Globus pallidus (tissue), 1 donor: ENCODE measurements at regions not wholly inside any gene's neighbourhood (a gene's known extent, or its start where the extent isn't known, plus 50 kb on each side); places are given as distances from the start of the nearest gene placed in this dataset.

Experiments
- DNase-seq: peaks from one replicate; pipeline ENCODE4 v3.0.0-alpha.2; 2015; ENCODE audit warnings: low spot score

DNA sequence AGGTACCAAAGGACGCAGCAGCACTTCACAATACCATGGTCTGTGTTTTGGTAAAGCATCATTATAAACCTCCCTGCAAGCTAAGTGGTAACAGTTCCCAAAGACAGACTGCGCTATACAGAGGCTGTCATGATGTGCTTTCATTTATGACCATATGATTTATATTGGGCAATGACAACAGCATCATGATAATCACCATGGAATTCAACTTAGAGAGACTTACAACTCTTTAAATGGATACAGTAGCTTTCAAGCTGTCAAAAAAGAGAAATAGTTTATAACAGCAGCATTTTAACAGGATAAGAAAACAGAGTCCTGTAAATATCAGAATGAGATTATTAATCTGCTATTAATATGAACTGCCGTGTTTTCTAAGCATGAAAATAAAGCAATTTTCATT, 341.7 kb downstream of the GPR37 start:
- DNase-seq, result no peak

DNA sequence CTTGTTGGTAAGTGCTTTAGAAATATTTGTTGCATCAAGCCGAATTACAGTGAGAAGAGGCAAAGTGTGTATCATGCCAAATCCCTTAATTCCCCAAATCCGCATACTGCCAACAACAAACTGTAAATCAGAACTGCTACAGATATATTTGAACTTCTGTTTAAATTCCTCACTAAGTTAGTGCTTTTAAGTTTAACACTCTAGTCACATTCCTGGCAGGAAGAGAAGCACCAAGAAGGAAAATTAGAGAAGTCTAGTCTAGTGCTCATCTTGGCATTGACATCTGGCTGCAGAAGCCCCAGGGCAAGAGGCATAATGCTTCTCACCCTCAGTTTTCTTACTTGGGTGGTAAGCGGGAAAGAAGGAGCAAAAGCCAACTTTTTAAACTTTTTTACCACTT, 343.5 kb downstream of the GPR37 start:
- DNase-seq, result no peak

DNA sequence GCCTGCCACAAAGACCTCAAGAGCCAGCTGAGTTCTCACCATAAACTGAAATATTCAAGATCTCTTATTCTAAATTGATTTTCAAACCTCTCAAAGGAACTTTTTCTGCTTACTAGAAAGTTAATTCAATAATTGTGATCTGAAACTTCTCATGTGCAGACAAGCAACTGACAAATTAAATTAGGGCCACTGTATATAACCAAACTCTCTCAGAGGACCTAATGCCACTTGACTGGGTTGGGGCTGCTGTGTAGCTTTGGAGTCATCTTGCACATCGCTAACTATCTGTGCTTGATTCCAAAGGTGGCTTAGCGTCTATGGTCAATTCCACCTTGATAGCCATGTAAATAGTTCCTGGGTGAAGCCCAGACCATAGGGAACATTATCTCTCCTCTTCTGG, 345.2 kb downstream of the GPR37 start:
- DNase-seq, result no peak

DNA sequence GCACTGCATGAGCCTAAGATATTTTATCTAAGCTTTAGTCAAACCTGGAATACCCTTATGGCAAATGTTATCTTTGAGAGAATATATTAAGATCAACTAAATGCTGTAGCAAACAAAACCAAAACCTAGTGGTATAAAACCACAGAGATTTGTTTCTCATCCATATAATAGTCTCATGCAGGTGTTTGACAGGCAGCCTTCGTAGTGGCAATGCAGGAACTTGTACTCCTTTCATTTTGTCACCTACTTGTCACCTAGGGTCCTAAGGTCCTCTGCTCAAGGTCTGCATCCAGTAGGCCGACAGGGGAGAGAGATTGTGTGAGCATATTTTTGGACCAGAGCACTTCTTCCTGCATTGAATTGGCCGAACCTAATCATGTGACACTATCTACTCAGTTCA, 352.6 kb downstream of the GPR37 start:
- no peak for DNase-seq

DNA sequence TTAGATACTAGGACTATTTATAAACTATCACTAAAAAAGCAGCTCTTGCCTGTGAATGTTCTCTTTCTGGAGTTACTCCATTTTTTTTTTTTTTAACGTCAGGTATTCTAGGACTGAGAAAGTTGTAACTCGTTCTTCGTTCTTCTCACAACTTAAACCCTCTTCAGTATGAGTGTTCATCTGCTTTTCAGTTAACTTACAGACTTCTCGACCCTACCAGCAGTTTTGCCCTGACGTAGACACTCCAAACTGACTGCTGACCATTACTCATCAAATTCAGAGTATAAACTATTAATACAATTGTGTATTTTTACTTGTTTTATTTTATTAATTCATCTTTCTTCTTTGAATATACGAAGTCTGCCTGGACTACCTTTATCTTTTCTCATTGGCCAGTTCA, 353.1 kb downstream of the GPR37 start:
- no peak for DNase-seq

DNA sequence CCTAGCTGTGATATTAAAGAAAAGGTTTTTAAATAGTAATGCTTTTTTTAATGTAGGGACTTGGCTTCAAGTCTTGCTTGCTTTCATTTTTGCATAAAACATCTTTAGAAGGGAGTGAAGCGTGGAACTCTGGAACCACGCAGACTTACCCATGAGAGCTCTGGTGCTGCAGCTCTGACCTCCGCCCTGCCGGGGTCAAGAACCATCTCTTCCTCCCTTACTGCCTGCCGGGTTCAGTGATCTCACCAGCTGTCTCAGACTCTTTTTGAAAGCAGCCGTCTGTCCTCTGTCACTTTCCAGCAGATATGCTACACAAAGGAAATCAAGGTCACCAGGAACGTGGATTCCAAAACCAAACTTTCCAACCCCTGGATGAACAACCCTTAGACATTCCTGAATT, 353.8 kb downstream of the GPR37 start:
- DNase-seq, result no peak

DNA sequence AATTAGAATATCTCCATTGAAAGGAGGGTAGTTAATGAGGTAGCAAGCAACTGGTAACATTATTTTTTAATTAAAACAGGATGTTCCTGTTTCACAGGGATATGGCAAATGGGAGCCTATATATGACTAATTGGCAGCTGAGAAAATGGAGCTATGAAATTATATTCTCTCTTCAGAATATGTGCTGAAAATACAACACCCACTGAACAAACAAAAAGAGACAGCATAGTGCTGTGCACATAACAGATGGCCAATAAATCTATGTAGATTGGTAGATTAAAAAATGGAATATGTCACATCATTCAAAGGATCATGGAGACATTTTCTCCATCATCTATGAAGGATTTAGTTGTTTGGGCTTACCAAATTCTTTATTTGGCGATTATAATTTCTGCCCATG, 362.0 kb downstream of the GPR37 start:
- no peak for DNase-seq

DNA sequence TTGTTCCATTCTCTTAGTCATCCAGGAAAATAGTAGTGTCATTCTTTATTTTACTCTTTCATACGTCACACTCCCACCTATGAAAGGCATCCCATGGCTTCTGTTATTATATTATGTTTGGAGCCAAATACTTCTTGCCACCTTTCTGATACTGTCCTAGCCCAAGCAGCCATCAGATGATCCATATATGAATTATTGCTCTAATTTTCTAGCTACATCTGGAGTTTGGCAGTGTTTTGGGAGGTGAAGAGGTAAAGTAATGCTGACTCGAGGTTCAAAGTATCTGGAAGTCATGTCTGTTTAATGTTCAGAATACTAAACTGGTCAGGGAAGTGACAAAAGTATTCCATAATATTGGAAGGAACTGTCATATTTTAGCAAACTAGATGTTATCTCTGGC, 362.5 kb downstream of the GPR37 start:
- DNase-seq, result no peak

DNA sequence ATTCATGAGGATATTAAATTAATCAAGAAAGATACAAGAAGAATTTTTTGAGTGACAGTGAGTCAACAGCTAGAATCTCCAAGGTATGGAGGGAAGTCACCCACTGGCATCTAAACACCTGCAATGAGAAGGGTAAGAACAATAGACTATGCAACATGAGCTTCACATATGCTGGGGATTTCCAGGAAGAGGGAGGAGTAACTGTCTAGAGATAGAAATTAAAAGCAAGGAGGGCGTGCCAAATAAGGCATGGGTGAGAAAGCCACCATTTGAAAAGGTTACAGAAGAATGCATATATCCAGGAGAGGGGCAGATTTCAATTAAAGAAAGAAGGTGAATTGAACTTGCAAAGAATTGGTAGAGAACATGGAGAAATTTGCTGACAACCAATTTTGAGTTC, 365.7 kb downstream of the GPR37 start:
- no peak for DNase-seq

DNA sequence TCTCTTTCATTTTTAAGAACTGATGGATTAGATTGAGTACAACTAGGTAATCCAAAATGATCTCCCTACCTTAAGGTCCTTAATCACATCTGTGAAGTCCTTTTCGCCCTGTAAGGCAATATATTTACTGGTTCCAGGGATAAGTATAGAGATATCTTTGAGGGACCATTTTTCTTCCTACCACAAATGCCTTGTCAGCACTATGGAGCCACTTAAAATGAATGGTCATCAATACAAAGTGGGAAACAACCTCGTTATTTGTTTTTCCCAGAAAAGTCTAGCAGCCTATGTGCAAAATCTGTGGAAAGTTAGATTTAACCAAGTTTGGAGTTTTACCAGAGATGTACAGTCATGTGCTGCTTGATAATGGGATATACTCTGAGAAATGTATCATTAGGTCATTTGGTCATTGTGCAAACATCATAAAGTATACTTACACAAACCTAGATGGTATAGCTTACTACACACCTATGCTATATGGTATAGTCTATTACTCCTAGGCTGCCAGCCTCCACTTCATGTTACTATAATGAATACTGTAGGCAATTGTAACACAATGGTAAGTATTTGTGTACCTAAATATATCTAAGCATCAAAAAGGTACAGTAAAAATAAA, 366.2 kb upstream of the TMEM229A start:
- DNase-seq, result no peak

DNA sequence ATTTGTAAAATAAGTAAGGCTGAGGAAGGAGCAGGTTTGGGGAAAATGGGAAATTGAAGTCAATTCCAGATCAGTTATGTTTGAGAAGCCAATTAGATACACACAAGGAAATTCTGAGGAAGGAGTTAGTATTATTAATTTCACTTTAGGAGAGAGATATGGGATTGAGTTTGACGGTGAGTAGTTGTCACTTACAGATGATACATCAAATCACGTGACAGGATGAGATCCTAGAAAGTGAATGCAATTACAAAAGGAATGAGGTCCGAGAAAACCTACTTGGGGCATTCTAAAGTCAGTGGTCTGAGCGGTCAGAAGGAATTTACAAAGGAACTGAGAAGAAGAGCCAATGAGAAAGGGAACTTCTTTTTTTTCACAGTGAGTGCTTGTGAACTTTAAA, 364.3 kb upstream of the TMEM229A start:
- DNase-seq, result no peak

DNA sequence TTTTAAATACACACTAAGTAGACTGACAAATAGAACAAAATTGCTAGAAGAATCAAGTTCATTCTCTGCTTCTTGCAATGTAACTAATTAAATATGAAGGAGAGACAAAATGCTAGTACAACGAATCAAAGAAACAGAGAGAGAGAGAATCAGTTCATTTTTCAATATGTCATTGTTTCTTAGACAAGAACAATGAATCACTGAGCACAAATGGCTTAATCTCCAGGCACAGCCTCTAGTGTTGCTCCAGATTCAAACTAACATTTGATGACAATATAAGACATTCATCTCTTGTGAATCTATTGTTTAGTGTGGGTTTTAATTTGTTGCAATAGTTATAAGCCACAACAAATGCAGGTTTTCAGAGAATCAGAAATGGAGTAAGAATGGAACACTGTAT, 357.4 kb upstream of the TMEM229A start:
- DNase-seq, result peak; percentile 88

DNA sequence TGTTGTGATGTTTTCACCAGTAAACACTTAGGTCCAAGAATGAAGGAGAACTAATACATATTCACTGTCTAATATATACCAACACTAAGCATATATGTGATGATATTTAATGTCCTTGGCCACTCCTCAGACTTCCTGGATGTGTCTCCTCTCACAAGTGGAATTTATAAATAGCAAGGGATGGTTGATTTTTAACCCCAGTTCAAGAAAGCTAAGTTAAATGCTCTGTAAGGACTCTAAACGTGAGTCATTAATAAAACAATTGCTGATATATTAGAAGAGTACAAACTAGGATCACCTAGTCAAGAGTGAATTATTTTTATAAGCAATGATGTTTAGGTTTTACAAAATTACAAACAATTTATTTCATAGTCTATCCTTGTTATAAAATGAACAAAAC, 355.9 kb upstream of the TMEM229A start:
- DNase-seq, result no peak

DNA sequence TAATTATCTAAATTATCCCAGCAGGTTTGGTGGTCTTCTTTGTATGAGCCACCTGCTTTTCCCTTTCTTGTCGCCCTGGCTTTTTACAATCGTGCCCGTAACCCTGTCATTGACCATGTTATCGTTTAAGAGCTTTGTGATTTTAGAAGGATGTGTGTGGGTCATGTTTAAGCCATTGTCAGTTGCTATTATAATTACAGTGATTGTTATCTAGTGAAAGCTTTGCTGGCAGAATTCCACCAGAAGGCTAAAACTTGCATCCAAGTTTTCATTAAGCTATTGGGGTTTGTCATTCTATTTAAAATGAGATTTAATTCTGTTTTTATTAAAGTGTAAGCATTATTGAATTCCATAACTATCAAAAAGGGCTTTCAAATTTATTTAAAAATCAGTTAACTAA, 354.2 kb upstream of the TMEM229A start:
- peak; percentile 50 for DNase-seq

DNA sequence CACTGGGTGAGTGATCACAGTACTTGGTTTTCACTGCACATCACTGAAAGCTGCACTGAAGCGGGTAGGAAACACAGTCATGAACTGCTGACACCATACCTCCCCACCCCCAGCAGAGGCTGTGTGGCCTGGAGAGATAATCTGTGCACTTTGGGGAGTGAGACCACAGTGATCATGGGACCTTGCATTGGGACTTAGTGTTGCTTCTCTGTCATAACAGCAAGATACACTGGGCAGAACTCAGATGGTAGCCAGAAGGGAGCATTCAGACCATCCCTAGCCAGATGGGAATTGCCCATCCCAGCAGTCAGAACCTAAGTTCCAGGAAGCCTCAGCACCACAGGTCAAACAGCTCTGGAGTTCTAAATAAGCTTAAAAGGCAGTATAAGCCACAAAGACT, 346.4 kb upstream of the TMEM229A start:
- no peak for DNase-seq

DNA sequence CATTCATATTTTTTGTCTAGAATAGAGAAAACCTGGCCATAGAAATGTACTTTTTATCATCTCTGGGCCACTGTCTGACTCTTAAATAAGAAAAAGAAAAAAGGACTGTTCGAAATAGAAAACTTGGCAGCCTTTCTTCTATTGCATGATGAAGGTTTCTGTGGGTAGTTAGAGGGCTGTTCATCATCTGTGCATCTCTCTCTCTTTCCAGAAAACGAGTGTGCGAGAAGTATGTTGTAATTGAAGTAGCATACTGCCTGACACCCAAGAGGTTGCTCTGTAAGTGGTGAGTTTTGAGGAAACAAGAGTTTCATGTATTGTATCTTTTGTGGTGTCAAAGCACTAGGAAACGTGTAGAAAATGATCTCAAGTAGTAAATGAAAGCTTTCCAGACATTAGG, 343.2 kb upstream of the TMEM229A start:
- DNase-seq, result no peak

DNA sequence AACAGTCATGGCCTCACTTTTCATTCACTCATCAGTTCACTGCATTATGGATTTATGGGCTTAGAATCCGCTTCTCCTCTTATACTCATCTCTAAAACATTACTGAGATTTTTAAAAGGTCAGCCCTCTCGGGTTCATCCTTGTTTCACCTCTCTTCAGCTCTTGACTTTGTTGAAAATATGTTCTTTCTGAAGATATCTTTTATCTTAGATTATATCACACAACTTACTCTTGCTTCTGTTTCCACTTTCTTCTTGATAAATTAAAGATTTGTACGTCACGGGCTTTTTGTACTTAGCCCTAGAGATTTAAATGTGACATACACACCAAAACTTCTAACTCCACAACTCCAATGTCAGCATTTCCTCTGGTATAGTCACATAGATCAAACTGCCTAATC, 342.5 kb upstream of the TMEM229A start:
- DNase-seq, result no peak

DNA sequence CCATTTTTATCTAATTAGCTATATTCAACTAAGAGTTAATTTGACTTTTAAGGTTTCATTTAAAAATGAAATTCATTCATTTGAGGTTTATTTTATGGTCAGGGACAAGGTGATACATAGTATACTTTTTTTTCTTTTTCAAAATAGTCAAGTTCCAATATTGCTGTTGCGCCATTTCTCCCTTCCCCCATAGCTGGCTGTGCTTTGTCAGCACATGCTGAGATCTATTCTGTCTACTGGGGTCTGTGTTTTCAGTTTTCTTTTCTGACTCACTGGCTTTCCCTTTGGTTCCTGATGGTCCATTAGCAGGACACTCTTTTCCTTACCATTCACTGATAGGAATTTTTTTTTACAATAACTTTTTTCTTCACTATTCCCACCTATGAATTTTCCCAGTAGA, 336.4 kb upstream of the TMEM229A start:
- no peak for DNase-seq

DNA sequence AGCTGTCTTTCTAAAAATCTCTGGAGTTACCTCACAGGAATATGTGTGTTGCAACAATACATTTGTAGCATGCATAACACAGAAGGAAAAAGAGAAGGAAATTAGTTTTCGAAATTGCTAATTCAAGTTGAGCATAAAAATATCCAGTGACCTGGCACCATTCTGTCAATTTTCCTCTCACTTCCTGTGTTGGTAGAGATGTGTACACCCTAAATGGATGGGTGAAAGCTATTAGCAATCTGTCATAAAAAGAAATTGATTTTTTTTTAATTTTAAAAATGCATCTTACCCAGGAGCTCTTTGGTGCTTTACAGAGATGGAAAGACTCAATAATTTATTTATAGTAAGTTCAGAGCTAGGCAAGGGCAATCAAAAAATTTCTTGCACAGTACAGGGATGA, 333.3 kb upstream of the TMEM229A start:
- no peak for DNase-seq

DNA sequence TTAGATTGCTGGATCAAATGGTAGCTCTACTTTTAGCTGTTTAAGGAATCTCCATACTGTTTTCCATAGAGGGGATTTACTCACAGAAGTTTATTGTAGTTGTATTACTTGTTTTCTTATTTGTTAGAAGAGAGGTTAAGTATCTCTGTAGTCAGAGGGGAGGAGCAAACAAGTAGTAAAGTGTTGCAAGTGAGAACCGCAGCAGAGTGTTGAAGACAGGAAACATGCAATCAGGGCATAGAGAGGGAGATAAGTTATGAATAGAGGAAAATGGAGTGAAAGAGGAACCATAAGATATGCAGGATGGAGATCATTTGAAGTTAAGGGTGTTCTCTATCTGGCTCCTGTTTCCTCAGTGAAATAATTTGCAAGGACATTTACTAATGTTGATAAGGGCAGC, 331.4 kb upstream of the TMEM229A start:
- no peak for DNase-seq

DNA sequence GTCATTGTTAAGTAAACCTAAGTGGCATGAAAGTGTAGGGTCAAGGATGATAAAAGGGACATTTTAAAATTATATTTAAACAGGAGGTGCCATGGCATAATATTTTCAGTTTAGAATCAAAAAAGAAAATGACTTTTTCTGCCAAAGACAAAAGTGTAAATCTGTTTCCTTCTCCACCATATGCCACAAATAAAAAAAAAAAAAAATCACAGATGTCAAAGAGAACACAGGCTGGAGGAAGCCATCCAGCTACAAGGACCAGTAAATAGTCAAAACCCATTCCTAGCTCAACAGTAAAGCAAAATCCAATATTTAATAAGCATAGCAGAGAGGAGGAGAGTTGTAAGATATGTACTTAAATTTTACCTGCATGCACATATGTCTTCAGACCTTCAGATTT, 321.3 kb upstream of the TMEM229A start:
- DNase-seq, result no peak

DNA sequence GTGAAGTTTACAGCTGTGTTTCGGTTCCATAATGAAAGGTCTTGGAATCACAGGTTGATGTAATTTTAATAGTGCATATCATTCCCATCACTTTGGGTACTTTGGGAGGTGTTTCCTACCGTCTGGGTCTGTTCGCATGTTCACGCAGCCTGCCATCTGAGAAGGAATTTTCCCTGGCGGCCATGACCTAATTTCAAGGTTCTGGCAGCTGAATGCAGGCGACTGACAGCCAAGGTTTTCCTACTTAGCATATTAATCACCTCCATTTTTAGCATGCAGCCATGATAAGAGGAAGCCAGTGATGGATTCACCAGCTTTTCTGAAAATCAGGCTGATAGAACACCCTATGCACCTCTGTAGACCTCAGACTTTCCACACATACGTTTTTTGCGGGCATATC, 319.1 kb upstream of the TMEM229A start:
- DNase-seq, result peak; percentile 8

DNA sequence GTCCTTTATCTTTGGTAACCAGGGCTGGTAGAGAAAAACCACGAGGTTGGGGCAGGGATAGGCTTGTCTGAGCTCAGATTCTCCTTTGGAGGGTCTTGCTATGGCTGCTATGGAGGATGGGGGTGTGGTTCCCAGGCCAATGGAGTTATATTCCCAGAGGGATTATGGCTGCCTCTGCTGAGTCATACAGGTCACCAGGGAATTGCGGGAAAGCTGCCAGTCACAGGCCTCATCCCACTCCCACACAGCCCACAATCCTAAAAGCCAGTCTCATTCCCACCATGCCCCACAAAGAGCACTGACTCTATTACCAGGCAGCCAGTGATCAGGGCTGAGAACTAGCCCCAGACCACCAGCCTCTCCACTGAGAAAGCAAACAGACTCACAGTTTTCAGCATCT, 316.6 kb upstream of the TMEM229A start:
- no peak for DNase-seq

DNA sequence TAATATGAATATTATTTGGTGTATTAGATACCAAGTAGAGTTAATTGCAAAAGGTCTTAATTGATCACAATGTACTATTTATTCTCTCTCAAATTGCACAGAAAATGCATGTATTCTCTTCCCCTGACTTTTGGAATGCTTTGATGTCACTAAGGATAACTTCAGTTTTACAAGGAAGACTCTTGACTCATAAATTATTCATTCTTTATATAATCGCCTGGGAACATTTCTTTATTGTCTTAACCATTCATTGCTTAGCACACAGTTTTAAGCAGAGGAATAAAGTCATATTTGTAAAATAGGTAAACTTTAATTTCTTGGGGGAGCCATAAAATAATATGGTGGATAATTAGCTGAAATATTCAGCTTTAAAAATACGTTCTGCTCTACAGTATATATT, 306.0 kb upstream of the TMEM229A start:
- no peak for DNase-seq
